CMK (cell line): ENCODE measurements at regions not wholly inside any gene's neighbourhood (a gene's known extent, or its start where the extent isn't known, plus 50 kb on each side); places are given as distances from the start of the nearest gene placed in this dataset.

Experiments used
- DNase-seq: peaks from one replicate; pipeline ENCODE4 v3.0.0-alpha.2; 2010; ENCODE audit warnings: low read depth

GRCh38 chr9:14517154-14517906, 175.9 kb downstream of the ZDHHC21 start:
- DNase-seq: no peak

- no peak for DNase-seq
These were observed 176.6 kb downstream of the ZDHHC21 start for GRCh38 chr9:14516656-14517055.

- DNase-seq: no peak
These were observed 177.5 kb downstream of the ZDHHC21 start for GRCh38 chr9:14515571-14516198.

- no peak for DNase-seq
These were observed 178.2 kb downstream of the ZDHHC21 start for GRCh38 chr9:14515049-14515448.

GRCh38 chr9:14512942-14513341, 180.3 kb downstream of the ZDHHC21 start:
- no peak for DNase-seq

GRCh38 chr9:14511452-14511851, 181.8 kb downstream of the ZDHHC21 start:
- DNase-seq: no peak

GRCh38 chr9:14508884-14509283, 184.3 kb downstream of the ZDHHC21 start:
- no peak for DNase-seq

- no peak for DNase-seq
These were observed 187.4 kb upstream of the NFIB start for GRCh38 chr9:14501366-14501765.

GRCh38 chr9:14500705-14501104, 186.8 kb upstream of the NFIB start:
- no peak for DNase-seq

GRCh38 chr9:14499976-14500375, 186.0 kb upstream of the NFIB start:
- DNase-seq: no peak

GRCh38 chr9:14498824-14499223, 184.9 kb upstream of the NFIB start:
- DNase-seq: no peak

- no peak for DNase-seq
These were observed 183.5 kb upstream of the NFIB start for GRCh38 chr9:14497476-14497875.

- no peak for DNase-seq
These were observed 174.7 kb upstream of the NFIB start for GRCh38 chr9:14488421-14489190.

GRCh38 chr9:14487547-14488185, 173.7 kb upstream of the NFIB start:
- no peak for DNase-seq

- no peak for DNase-seq
These were observed 171.4 kb upstream of the NFIB start for GRCh38 chr9:14485366-14485765.

- DNase-seq: no peak
These were observed 168.9 kb upstream of the NFIB start for GRCh38 chr9:14482856-14483255.

GRCh38 chr9:14480526-14480925, 166.6 kb upstream of the NFIB start:
- DNase-seq: no peak

GRCh38 chr9:14479163-14479560, 165.2 kb upstream of the NFIB start:
- DNase-seq: no peak

- DNase-seq: no peak
These were observed 164.5 kb upstream of the NFIB start for GRCh38 chr9:14478175-14479162.

GRCh38 chr9:14471041-14471440, 157.1 kb upstream of the NFIB start:
- no peak for DNase-seq

GRCh38 chr9:14467675-14468374, 153.9 kb upstream of the NFIB start:
- DNase-seq: no peak
